SK-N-SH (cell line): ENCODE measurements at regions not wholly inside any gene's neighbourhood (a gene's known extent, or its start where the extent isn't known, plus 50 kb on each side); places are given as distances from the start of the nearest gene placed in this dataset.

Experiments
- CTCF ChIA-PET: fragments of 300-600, 350-600 bp; formaldehyde crosslinking; extraction: SDS; loops from one replicate; lab custom pipeline; 2021; lab: Yijun Ruan, JAX
- POLR2A ChIA-PET: fragments of 350-600 bp; sonication (Branson Sonifier 250); formaldehyde crosslinking; extraction: SDS; loops from one replicate; lab custom pipeline; 2020; ENCODE audit warnings: antibody characterized with exemption, inconsistent platforms; lab: Yijun Ruan, JAX
- DNase-seq: peaks from one replicate; pipeline ENCODE4 v3.0.0; 2012
- H2AFZ ChIP-seq: fragments of 200-600 bp; sonication (generic); 2 replicates; pipeline ENCODE4 v1.8.1; 2016; ENCODE audit warnings: antibody characterized with exemption, mild to moderate bottlenecking, low read depth
- H3F3A ChIP-seq: fragments of 200-600 bp; sonication (generic); replicated peaks from 2 replicates; pipeline ENCODE3; 2016; ENCODE audit warnings: antibody characterized with exemption, mild to moderate bottlenecking; ENCODE audit not compliant: insufficient read depth
- H3K27ac ChIP-seq, 2 experiments: fragments of 200-500 bp in 1 of 2; fragments of 200-600 bp in 1 of 2; sonication (Bioruptor generic) in 1 of 2; sonication (generic), shearing (Covaris generic) in 1 of 2; 2 replicates each; pipeline versions ENCODE4 v1.5.1 to v1.6.1; 2014 to 2016; ENCODE audit warnings: low read depth in 2 of 2, inconsistent platforms in 1 of 2, low read length in 1 of 2, mild to moderate bottlenecking in 1 of 2, mixed read lengths in 1 of 2
- H3K27me3 ChIP-seq: fragments of 200-600 bp; sonication (generic), shearing (Covaris generic); 2 replicates; pipeline ENCODE4 v1.6.1; 2016; ENCODE audit warnings: mixed run types; ENCODE audit not compliant: insufficient read depth
- H3K36me3 ChIP-seq, 2 experiments: fragments of 200-500 bp in 1 of 2; fragments of 200-600 bp in 1 of 2; sonication (Bioruptor generic) in 1 of 2; sonication (generic) in 1 of 2; replicated peaks in 1 of 2; 2 replicates each; pipeline versions ENCODE3 to v1.5.1; 2014 to 2016; ENCODE audit warnings: low read length in 1 of 2, mild to moderate bottlenecking in 1 of 2; ENCODE audit not compliant: insufficient read depth in 2 of 2, control insufficient read depth in 1 of 2
- H3K4me1 ChIP-seq, 2 experiments: fragments of 200-500 bp in 1 of 2; fragments of 200-600 bp in 1 of 2; sonication (Bioruptor generic) in 1 of 2; sonication (generic), shearing (Covaris generic) in 1 of 2; 2 replicates each; pipeline versions ENCODE4 v1.5.1 to v1.6.1; 2014 to 2016; ENCODE audit warnings: low read depth in 1 of 2, low read length in 1 of 2, mixed run types in 1 of 2; ENCODE audit not compliant: insufficient read depth in 2 of 2, control insufficient read depth in 1 of 2
- H3K4me2 ChIP-seq: fragments of 200-600 bp; sonication (generic), shearing (Covaris generic); 2 replicates; pipeline ENCODE4 v1.6.1; 2017; ENCODE audit warnings: mixed run types
- H3K4me3 ChIP-seq, 2 experiments: fragments of 200-500 bp in 1 of 2; fragments of 200-600 bp in 1 of 2; sonication (Bioruptor generic) in 1 of 2; sonication (generic), shearing (Covaris generic) in 1 of 2; 2 replicates each; pipeline versions ENCODE4 v1.5.1 to v1.8.1; 2014 to 2016; ENCODE audit warnings: low read depth in 2 of 2, inconsistent platforms in 1 of 2, low read length in 1 of 2, mild to moderate bottlenecking in 1 of 2, mixed read lengths in 1 of 2, moderate library complexity in 1 of 2
- H3K79me2 ChIP-seq: fragments of 200-600 bp; sonication (generic); 2 replicates; pipeline ENCODE4 v1.8.1; 2017; ENCODE audit warnings: mild to moderate bottlenecking; ENCODE audit not compliant: insufficient read depth
- H3K9ac ChIP-seq: fragments of 200-600 bp; sonication (generic); 2 replicates; pipeline ENCODE4 v1.6.1; 2017; ENCODE audit warnings: mixed run types
- H3K9me2 ChIP-seq: fragments of 200-600 bp; sonication (generic); 2 replicates; pipeline ENCODE4 v1.6.1; 2017; ENCODE audit warnings: mixed run types
- H3K9me3 ChIP-seq: fragments of 200-600 bp; sonication (generic); 2 replicates; pipeline ENCODE4 v1.6.1; 2017; ENCODE audit warnings: mixed run types, mild to moderate bottlenecking, moderate library complexity
- H4K20me1 ChIP-seq: fragments of 200-600 bp; sonication (generic); 2 replicates; pipeline ENCODE4 v1.6.1; 2017; ENCODE audit warnings: mild to moderate bottlenecking, mixed run types; ENCODE audit not compliant: insufficient read depth
- FOXJ3 ChIP-seq: sonication (generic); formaldehyde crosslinking; IDR thresholded peaks from 2 replicates; pipeline ENCODE4 v1.5.1; 2020; ENCODE audit warnings: mild to moderate bottlenecking, missing genetic modification reagents
- GABPA ChIP-seq: IDR thresholded peaks from 2 replicates; pipeline ENCODE4 v1.4.0; 2012; ENCODE audit warnings: low read depth, mild to moderate bottlenecking
- MXI1 ChIP-seq: IDR thresholded peaks from 2 replicates; pipeline ENCODE4 v1.6.1; 2012; ENCODE audit warnings: mild to moderate bottlenecking, low read depth, low read length, improper control_type of control experiment
- NFIC ChIP-seq: IDR thresholded peaks from 2 replicates; pipeline ENCODE4 v1.4.0; 2012; ENCODE audit warnings: borderline replicate concordance
- NRF1 ChIP-seq: IDR thresholded peaks from 2 replicates; pipeline ENCODE4 v1.6.1; 2012; ENCODE audit warnings: low read depth, mild to moderate bottlenecking, low read length
- RCOR1 ChIP-seq: fragments of 150-350 bp; IDR thresholded peaks from 2 replicates; pipeline ENCODE4 v1.6.1; 2017; ENCODE audit warnings: antibody characterized with exemption, low read length
- RFX5 ChIP-seq: IDR thresholded peaks from 2 replicates; pipeline ENCODE4 v1.6.1; 2012; ENCODE audit warnings: mild to moderate bottlenecking, improper control_type of control experiment, low read length
- RXRA ChIP-seq: IDR thresholded peaks from 2 replicates; pipeline ENCODE4 v1.4.0; 2012; ENCODE audit warnings: low read depth, mild to moderate bottlenecking, borderline replicate concordance
- SIN3A ChIP-seq: IDR thresholded peaks from 2 replicates; pipeline ENCODE4 v1.6.1; 2012; ENCODE audit warnings: low read depth, mild to moderate bottlenecking, low read length, moderate library complexity, borderline replicate concordance
- SMC3 ChIP-seq: IDR thresholded peaks from 2 replicates; pipeline ENCODE4 v1.6.1; 2012; ENCODE audit warnings: low read depth, low read length, improper control_type of control experiment
- TAF1 ChIP-seq: IDR thresholded peaks from 2 replicates; pipeline ENCODE4 v1.6.1; 2012; ENCODE audit warnings: low read depth, mild to moderate bottlenecking, low read length, moderate library complexity, borderline replicate concordance
- TEAD4 ChIP-seq: IDR thresholded peaks from 2 replicates; pipeline ENCODE4 v1.4.0; 2012; ENCODE audit warnings: mild to moderate bottlenecking, borderline replicate concordance; ENCODE audit not compliant: insufficient read depth
- WGBS: methylation state at CpG from one replicate; pipeline ENCODE4 v1.1.6; 2017; ENCODE audit warnings: low lambda C conversion rate; 5-methylcytosine and 5-hydroxymethylcytosine counted together
- TF ChIP-seq, protein P1 (sequence below): IDR thresholded peaks from 2 replicates; pipeline ENCODE4 v1.4.0; 2012; ENCODE audit warnings: low read depth, borderline replicate concordance
- TF ChIP-seq, protein P2 (sequence below): IDR thresholded peaks from 2 replicates; pipeline ENCODE4 v1.4.0; 2012; ENCODE audit warnings: low read depth, borderline replicate concordance
- TF ChIP-seq, protein P3 (sequence below): fragments of 150-350 bp; IDR thresholded peaks from 2 replicates; pipeline ENCODE4 v1.6.1; 2016; ENCODE audit warnings: mild to moderate bottlenecking, low read depth, low read length
- TF ChIP-seq, protein P4 (sequence below): IDR thresholded peaks from 2 replicates; pipeline ENCODE4 v1.6.1; 2012; ENCODE audit warnings: mild to moderate bottlenecking, low read depth, low read length, moderate library complexity
- TF ChIP-seq, protein P5 (sequence below): fragments of 150-350 bp; IDR thresholded peaks from 2 replicates; pipeline ENCODE4 v1.6.1; 2017; ENCODE audit warnings: antibody characterized with exemption, low read length, low read depth, borderline replicate concordance
- TF ChIP-seq, protein P6 (sequence below): fragments of 200-600 bp; sonication (generic); IDR thresholded peaks from 2 replicates; pipeline ENCODE4 v1.6.1; 2017; ENCODE audit warnings: antibody characterized with exemption, mild to moderate bottlenecking, moderate library complexity
- TF ChIP-seq, protein P7 (sequence below): IDR thresholded peaks from 2 replicates; pipeline ENCODE4 v1.4.0; 2012; ENCODE audit warnings: low read depth

DNA sequence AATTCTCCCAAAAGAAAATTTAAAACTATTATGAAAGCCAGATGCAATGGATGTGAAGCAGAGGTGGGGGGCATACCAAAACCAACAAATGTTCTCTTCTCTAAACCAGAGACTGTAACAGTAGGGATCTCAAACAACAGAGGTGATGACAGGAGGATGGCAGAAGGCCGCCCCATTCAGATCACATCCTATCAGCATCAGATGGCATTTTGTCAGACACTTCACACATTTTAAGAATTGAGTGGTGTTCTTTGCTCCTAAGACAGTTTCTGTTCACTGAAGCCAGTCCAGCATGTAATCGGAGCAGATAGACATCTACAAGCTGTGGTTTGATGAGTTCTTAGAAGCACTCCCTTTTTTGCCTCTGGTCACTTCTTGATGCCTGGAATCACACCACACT lies 59.6 kb upstream of the SRRM4 start:
- Histone ChIP-seq H2AFZ (no peak overlapping the region), H3K4me1 (no peaks in the 10 kb centered on the region; a peak in 1 of 4 replicates)

More for the DNA sequence above, 59.6 kb upstream of the SRRM4 start:
- Histone ChIP-seq H3K79me2 (no peaks in the 10 kb centered on the region), H3K4me2 (no peak overlapping the region), H3K27ac (no peak overlapping the region), H3K9me3 (no peaks in the 10 kb centered on the region), H3K4me3 (no peak overlapping the region), H3K9ac (no peak overlapping the region), H3K27me3 (no peaks in the 10 kb centered on the region), H3K9me2 (no peaks in the 10 kb centered on the region), H3F3A (no peaks in the 10 kb centered on the region), H3K36me3 (no peaks in the 10 kb centered on the region), H4K20me1 (no peaks in the 10 kb centered on the region)
- ChIA-PET POLR2A (no interaction called here), CTCF (no interaction called here)
- WGBS = 37% methylated on average over 2 of the region's 2 CpGs
- DNase-seq = no peak
- TF ChIP-seq, protein P1, sequence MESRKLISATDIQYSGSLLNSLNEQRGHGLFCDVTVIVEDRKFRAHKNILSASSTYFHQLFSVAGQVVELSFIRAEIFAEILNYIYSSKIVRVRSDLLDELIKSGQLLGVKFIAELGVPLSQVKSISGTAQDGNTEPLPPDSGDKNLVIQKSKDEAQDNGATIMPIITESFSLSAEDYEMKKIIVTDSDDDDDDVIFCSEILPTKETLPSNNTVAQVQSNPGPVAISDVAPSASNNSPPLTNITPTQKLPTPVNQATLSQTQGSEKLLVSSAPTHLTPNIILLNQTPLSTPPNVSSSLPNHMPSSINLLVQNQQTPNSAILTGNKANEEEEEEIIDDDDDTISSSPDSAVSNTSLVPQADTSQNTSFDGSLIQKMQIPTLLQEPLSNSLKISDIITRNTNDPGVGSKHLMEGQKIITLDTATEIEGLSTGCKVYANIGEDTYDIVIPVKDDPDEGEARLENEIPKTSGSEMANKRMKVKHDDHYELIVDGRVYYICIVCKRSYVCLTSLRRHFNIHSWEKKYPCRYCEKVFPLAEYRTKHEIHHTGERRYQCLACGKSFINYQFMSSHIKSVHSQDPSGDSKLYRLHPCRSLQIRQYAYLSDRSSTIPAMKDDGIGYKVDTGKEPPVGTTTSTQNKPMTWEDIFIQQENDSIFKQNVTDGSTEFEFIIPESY = no peak
- TF ChIP-seq SIN3A (no peak), NFIC (no peak), NRF1 (no peak), TEAD4 (no peak), FOXJ3 (CRISPR knock-in tag) (no peak), RXRA (no peak), RCOR1 (no peak), MXI1 (no peak), TAF1 (no peak), GABPA (no peak), SMC3 (no peak), RFX5 (no peak)
- TF ChIP-seq, protein P2, sequence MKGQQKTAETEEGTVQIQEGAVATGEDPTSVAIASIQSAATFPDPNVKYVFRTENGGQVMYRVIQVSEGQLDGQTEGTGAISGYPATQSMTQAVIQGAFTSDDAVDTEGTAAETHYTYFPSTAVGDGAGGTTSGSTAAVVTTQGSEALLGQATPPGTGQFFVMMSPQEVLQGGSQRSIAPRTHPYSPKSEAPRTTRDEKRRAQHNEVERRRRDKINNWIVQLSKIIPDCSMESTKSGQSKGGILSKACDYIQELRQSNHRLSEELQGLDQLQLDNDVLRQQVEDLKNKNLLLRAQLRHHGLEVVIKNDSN = no peak
- TF ChIP-seq, protein P3, sequence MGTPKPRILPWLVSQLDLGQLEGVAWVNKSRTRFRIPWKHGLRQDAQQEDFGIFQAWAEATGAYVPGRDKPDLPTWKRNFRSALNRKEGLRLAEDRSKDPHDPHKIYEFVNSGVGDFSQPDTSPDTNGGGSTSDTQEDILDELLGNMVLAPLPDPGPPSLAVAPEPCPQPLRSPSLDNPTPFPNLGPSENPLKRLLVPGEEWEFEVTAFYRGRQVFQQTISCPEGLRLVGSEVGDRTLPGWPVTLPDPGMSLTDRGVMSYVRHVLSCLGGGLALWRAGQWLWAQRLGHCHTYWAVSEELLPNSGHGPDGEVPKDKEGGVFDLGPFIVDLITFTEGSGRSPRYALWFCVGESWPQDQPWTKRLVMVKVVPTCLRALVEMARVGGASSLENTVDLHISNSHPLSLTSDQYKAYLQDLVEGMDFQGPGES = no peak
- TF ChIP-seq, protein P4, sequence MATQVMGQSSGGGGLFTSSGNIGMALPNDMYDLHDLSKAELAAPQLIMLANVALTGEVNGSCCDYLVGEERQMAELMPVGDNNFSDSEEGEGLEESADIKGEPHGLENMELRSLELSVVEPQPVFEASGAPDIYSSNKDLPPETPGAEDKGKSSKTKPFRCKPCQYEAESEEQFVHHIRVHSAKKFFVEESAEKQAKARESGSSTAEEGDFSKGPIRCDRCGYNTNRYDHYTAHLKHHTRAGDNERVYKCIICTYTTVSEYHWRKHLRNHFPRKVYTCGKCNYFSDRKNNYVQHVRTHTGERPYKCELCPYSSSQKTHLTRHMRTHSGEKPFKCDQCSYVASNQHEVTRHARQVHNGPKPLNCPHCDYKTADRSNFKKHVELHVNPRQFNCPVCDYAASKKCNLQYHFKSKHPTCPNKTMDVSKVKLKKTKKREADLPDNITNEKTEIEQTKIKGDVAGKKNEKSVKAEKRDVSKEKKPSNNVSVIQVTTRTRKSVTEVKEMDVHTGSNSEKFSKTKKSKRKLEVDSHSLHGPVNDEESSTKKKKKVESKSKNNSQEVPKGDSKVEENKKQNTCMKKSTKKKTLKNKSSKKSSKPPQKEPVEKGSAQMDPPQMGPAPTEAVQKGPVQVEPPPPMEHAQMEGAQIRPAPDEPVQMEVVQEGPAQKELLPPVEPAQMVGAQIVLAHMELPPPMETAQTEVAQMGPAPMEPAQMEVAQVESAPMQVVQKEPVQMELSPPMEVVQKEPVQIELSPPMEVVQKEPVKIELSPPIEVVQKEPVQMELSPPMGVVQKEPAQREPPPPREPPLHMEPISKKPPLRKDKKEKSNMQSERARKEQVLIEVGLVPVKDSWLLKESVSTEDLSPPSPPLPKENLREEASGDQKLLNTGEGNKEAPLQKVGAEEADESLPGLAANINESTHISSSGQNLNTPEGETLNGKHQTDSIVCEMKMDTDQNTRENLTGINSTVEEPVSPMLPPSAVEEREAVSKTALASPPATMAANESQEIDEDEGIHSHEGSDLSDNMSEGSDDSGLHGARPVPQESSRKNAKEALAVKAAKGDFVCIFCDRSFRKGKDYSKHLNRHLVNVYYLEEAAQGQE = no peak
- TF ChIP-seq, protein P5, sequence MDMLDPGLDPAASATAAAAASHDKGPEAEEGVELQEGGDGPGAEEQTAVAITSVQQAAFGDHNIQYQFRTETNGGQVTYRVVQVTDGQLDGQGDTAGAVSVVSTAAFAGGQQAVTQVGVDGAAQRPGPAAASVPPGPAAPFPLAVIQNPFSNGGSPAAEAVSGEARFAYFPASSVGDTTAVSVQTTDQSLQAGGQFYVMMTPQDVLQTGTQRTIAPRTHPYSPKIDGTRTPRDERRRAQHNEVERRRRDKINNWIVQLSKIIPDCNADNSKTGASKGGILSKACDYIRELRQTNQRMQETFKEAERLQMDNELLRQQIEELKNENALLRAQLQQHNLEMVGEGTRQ = no peak
- TF ChIP-seq, protein P6, sequence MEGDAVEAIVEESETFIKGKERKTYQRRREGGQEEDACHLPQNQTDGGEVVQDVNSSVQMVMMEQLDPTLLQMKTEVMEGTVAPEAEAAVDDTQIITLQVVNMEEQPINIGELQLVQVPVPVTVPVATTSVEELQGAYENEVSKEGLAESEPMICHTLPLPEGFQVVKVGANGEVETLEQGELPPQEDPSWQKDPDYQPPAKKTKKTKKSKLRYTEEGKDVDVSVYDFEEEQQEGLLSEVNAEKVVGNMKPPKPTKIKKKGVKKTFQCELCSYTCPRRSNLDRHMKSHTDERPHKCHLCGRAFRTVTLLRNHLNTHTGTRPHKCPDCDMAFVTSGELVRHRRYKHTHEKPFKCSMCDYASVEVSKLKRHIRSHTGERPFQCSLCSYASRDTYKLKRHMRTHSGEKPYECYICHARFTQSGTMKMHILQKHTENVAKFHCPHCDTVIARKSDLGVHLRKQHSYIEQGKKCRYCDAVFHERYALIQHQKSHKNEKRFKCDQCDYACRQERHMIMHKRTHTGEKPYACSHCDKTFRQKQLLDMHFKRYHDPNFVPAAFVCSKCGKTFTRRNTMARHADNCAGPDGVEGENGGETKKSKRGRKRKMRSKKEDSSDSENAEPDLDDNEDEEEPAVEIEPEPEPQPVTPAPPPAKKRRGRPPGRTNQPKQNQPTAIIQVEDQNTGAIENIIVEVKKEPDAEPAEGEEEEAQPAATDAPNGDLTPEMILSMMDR = no peak
- TF ChIP-seq, protein P7, sequence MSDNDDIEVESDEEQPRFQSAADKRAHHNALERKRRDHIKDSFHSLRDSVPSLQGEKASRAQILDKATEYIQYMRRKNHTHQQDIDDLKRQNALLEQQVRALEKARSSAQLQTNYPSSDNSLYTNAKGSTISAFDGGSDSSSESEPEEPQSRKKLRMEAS = no peak
